Jurkat, Clone E6-1 (cell line): ENCODE measurements at regions not wholly inside any gene's neighbourhood (a gene's known extent, or its start where the extent isn't known, plus 50 kb on each side); places are given as distances from the start of the nearest gene placed in this dataset.
"Not testable (repeated sequence)": the region's sequence is repeated elsewhere in the genome, so short reads cannot be mapped to it uniquely, and the experiment has no call there.

Experiments
- DNase-seq: peaks from one replicate; pipeline ENCODE4 v3.0.0-alpha.2; 2011; ENCODE audit warnings: low read depth, low spot score
- H3K4me3 ChIP-seq: 2 replicates; pipeline ENCODE4 v1.5.1; 2011; ENCODE audit warnings: mild to moderate bottlenecking, low read length, control low read depth, moderate library complexity

GRCh38 chr3:88000853-88001252 lies 58.0 kb downstream of the CGGBP1 start:
- no peak for DNase-seq
- no peak overlapping the region for H3K4me3 ChIP-seq

DNA sequence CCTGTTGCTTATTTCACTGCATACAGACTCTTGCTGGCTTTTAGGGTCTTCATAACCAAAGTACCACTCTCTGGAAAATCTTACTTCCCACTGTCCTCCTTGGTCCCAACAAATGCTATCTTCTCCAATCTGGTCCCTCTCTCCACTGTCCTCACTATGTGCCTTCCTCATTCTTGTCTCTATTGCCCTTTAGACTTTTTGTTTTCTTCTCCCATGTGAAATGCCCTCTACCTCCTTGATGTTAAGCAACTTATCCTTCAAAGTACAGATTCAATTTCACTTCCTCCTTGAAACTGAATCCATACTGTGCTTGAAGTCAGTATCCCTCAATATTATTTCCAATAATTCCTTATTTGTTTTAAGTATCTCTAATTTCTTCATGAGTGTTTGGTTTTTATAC lies 60.8 kb downstream of the CGGBP1 start:
- DNase-seq: no peak
- no peak overlapping the region for H3K4me3 ChIP-seq

- no peak overlapping the region for H3K4me3 ChIP-seq
- no peak for DNase-seq
Measured at GRCh38 chr3:87997298-87997697, 61.5 kb downstream of the CGGBP1 start.

DNA sequence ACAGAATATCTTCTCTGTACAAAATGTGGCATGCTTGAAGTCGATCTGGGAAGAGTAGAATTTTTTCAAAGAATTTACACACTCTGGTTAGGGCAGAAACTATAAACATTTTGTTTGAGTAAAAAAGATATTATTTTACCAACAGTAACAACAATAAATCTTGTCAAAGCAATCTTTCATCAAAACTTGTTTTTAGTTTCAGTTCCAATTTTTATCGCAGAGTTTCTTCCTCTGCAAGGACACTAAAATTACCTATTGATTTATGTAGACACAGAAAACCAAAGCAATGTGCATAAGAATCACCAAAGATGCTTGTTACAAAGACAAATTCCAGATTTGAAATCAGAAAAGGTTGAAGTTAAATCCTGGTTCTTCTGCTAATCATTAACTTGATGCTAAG lies 61.9 kb downstream of the CGGBP1 start:
- H3K4me3 ChIP-seq: no peak overlapping the region
- DNase-seq: no peak

- DNase-seq: no peak
- H3K4me3 ChIP-seq: no peak overlapping the region
Measured at GRCh38 chr3:87993566-87993965, 65.2 kb downstream of the CGGBP1 start.

GRCh38 chr3:87987952-87988351 lies 70.9 kb downstream of the CGGBP1 start:
- no peak for DNase-seq
- H3K4me3 ChIP-seq: no peak overlapping the region

GRCh38 chr3:87982421-87982820 lies 76.4 kb downstream of the CGGBP1 start:
- H3K4me3 ChIP-seq: no peak overlapping the region
- DNase-seq: no peak

- DNase-seq: no peak
- no peak overlapping the region for H3K4me3 ChIP-seq
Measured at GRCh38 chr3:87979527-87979926, 79.3 kb downstream of the CGGBP1 start.

GRCh38 chr3:87977765-87978164 lies 81.0 kb downstream of the CGGBP1 start:
- no peak overlapping the region for H3K4me3 ChIP-seq
- DNase-seq: no peak

GRCh38 chr3:87975716-87976115 lies 83.1 kb downstream of the CGGBP1 start:
- no peak overlapping the region for H3K4me3 ChIP-seq

GRCh38 chr3:87973906-87974305 lies 84.9 kb downstream of the CGGBP1 start:
- no peak for DNase-seq

More at GRCh38 chr3:87975716-87976115, 83.1 kb downstream of the CGGBP1 start:
- DNase-seq: no peak

GRCh38 chr3:87969620-87970019 lies 89.2 kb downstream of the CGGBP1 start:
- no peak overlapping the region for H3K4me3 ChIP-seq
- DNase-seq: no peak

More at GRCh38 chr3:87973906-87974305, 84.9 kb downstream of the CGGBP1 start:
- no peak overlapping the region for H3K4me3 ChIP-seq

GRCh38 chr3:87968668-87969067 lies 90.1 kb downstream of the CGGBP1 start:
- DNase-seq: no peak
- no peak overlapping the region for H3K4me3 ChIP-seq

GRCh38 chr3:87958289-87958688 lies 100.5 kb downstream of the CGGBP1 start:
- no peak for DNase-seq
- H3K4me3 ChIP-seq: no peak overlapping the region

- H3K4me3 ChIP-seq: no peak overlapping the region
Measured at GRCh38 chr3:87957575-87957974, 101.2 kb downstream of the CGGBP1 start.

GRCh38 chr3:87949879-87950208 lies 109.0 kb downstream of the CGGBP1 start:
- H3K4me3 ChIP-seq: no peak overlapping the region
- DNase-seq: no peak

More at GRCh38 chr3:87957575-87957974, 101.2 kb downstream of the CGGBP1 start:
- DNase-seq: no peak

DNA sequence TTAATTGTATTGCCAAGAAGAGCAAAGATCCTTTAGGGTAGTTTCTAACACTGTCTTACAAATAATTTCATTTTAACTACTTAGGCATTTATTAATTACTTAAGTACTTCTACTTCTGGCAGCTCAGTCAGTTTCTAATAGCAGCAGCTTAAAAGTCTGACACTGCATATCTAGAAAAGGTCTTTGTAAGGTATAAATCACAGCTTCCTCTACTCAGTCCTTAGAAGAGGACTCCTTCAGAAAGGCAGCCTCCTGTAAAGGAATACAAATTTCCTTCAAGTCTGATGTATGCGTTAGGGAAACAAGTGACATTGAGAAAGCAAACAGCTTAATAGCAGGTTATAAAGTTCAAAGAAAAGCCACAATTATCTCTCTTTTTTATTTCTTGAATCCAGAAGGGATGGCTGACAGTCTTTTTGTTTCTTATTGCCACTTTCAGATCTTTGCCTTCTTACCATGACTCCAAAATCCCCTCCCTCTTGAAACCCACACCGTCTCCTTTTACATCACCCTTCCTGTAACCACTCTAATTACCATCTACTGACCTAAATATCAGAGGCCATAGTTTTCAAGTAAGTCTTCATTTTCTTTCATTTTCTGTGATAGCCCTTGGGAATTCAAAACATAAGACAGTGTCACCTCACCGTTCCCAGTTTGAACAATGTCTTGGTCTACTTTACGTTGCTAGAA lies 109.5 kb downstream of the CGGBP1 start:
- H3K4me3 ChIP-seq: no peak overlapping the region
- no peak for DNase-seq

DNA sequence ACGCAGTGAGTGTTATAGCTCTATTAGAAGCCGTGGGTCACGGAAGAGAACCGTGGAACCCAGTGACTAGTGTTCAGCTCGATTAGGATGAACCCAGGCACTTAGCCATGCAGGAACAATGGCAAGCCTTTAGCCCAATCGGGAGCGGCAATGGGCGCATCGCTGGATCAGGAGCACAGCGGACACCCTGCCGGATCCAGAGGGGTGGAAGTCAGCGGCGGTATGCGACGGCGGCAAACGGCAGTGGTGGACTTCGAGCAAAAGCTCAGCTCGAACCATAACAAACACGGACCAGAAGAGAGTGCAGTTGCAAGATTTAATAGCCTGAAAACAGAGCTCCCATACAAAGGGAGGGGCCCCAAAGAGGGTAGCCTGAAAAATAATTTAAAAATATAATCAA lies 112.8 kb downstream of the CGGBP1 start:
- not testable (repeated sequence) for H3K4me3 ChIP-seq, DNase-seq

- not testable (repeated sequence) for DNase-seq, H3K4me3 ChIP-seq
Measured at GRCh38 chr3:87942256-87942655, 116.5 kb downstream of the CGGBP1 start.

DNA sequence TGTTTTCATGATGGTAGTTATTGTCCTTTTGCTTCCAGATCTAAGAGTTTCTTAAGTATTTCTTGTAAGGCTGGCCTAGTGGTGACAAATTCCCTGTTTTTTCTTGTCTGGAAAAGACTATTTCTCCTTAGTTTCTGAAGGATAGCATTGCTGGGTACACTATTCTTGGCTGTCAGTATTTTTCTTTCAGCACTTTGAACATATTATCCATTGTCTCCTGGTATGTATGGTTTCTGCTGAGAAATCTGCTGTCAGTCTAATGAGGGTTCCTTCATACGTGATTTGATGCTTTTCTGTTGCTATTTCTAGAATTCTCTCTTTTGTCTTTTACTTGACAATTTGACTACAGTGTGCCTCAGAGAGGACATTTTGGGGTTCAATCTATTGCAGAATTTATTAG lies 134.3 kb downstream of the CGGBP1 start:
- no peak overlapping the region for H3K4me3 ChIP-seq
- DNase-seq: no peak

DNA sequence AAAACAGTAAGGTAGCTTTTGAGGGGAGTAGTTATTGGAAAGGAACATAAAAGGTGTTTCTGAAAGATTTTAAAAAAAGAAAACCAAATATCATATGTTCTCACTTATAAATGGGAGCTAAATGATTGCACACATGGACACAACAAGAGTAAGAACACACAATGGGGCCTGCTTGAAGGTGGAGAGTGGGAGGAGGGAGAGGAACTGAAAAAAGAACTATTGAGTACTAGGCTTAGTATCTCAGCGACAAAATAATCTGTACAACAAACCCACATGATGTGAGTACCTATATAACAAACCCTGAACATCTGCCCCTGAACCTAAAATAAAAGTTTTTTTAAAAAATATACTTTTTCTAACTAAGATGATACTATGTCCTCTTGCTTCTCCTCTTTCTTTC lies 138.3 kb downstream of the CGGBP1 start:
- no peak for DNase-seq
- H3K4me3 ChIP-seq: no peak overlapping the region
